DMS 273 (cell line): ENCODE measurements at regions not wholly inside any gene's neighbourhood (a gene's known extent, or its start where the extent isn't known, plus 50 kb on each side); places are given as distances from the start of the nearest gene placed in this dataset.

Source experiments
- DNase-seq: peaks from one replicate; lab custom pipeline; 2025; ENCODE audit not compliant: unreplicated experiment; lab: John Stamatoyannopoulos, UW

- no peak for DNase-seq
Observed at GRCh38 chr18:77439888-77440287, 190.2 kb downstream of the GALR1 start.

DNA sequence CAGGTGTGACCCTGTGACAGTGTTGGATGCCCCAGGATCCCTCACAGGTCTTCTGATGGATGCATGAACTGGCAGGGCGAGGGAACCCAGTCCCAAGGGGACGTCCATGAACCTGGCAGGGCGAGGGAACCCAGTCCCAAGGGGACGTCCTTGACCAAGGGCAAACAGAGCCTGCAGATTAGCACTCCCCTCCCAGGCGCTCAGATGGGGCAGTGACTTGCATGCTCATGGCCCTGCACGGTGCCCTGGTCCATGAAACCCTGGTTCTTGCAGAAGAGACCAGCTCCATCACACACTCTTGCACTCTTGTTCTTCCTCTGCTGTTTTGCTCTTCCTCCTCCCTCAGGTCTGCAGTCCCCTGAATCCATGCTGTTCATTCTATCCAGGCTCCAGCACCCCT is 192.7 kb downstream of the GALR1 start:
- DNase-seq: no peak

- no peak for DNase-seq
Observed at GRCh38 chr18:77444385-77444784, 194.7 kb downstream of the GALR1 start.

GRCh38 chr18:77448046-77448445 is 198.4 kb downstream of the GALR1 start:
- DNase-seq: no peak

GRCh38 chr18:77455004-77455403 is 205.4 kb downstream of the GALR1 start:
- no peak for DNase-seq

DNA sequence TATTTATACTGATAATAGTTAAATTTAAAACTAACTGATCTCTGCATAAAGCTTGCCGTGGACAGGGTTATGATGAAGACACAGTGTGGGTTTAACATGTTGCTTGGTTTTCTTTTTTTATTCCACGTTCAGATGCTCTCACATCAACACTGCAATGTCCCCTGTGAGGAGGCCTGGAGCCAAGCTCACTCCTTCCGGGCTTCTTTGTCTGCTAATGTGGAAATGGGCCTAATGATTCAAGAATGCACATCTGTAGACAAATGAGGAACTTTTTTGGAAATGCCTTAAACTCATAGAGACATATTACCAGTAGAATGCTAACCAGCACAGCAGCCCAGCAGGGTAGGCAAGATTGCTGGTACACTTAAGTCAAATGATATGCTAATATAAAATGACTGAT is 208.0 kb downstream of the GALR1 start:
- DNase-seq: no peak

DNA sequence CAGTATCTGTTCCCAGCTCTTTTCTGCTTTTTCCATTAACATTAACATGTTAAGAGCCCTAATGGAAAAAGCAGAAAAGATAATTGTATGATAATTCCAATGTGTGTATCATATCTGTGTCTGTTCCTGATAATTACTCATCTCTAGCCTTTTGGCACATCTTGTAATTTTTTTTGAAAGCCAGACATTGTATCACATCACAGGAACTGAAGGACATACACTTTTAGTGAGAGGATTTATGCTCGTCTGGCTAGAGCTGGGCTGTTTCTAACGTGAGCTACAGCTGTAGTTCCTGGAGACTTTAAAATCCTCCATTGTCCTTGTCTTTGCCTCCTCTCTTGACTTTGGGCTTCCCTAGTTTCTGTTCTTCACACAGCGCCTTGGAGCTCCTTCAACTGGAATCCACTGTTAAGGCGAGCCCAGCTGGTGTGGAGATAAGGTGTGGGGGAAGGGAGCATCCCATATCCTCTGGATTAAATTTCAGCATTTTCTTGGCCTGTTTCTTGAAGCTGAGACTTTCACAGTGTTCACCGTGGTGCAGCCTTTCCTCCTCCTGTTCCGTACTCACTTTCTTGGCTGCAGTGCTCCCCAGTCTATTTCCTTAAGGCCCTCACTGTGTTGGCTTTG is 211.5 kb downstream of the GALR1 start:
- peak; percentile 16 for DNase-seq

DNA sequence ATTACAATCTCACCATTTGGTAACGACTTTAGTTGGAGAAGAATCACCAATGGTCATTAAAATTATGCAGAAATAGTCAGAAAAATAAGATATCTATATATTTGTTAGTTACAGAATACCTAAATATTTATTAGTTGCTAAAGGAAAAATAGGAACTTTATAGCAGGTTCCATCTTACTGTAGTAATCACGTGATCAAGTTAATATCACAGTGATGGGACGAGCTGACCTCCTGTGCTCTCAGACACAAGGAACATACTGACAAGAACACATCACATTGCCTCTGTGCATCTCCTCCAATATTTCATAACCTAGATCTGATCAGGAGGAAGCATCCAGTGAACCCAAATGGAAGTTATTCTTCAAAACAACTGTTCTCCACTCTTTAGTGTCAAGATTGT is 215.3 kb downstream of the GALR1 start:
- DNase-seq: no peak

DNA sequence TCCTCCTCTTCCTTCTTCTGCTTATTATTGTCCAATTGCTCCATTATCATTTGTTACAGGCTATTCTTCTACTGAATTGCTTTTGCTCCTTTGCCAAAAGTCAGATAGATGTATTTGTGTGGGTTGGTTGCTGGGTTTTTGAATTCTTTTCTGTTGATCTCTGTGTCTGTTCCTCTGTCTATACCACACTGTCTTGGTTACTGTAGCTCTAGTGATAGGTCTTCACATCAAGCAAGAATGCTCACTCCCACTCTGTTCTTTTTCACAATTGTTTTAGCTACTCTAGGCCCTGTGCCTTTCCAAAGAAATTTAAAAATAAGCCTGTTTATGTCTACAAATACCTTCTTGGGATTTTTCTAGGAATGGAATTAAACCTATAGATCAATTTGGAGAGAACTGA is 217.2 kb downstream of the GALR1 start:
- no peak for DNase-seq

GRCh38 chr18:77469131-77469530 is 219.5 kb downstream of the GALR1 start:
- no peak for DNase-seq

DNA sequence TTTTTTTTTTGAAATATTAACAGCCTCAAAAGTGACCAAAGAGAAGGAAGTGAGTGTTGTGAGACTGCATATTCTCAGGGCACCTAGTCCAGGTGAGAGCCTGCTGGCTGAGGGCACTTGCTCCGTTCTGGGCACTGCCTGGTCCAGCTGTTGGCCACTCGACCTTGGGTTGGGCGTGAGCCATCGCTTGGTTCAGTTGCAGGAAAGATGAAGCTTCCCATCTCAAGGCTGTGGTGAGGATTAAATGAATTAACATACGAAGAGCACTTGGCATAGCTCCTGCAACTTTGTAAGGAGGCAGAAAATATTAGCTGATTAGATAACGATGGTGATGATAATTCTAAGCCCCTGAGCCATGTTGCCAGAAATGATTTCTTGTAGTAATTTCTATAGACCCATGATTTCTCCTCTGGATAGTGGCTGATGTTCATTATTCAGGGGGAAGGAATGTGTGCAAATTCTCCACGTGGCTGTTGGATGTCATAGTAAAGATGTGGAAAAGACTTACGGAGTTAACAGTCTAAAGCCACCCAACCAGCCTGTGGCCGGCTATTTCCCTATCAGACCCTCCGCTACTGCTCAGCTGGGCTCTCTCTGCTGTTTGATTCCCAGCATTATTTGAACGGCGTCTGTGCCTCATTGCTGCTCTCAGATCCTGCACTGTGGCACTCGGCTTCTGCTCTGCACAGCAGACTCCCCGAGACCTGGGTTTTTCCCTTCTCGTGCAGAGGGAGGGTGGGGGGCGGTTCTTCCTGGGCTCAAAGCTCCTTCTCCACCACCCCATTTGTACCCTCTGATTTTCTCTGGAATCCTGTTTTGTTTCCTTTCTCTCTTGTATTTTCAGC is 221.1 kb downstream of the GALR1 start:
- no peak for DNase-seq

GRCh38 chr18:77472509-77472908 is 222.9 kb downstream of the GALR1 start:
- no peak for DNase-seq

DNA sequence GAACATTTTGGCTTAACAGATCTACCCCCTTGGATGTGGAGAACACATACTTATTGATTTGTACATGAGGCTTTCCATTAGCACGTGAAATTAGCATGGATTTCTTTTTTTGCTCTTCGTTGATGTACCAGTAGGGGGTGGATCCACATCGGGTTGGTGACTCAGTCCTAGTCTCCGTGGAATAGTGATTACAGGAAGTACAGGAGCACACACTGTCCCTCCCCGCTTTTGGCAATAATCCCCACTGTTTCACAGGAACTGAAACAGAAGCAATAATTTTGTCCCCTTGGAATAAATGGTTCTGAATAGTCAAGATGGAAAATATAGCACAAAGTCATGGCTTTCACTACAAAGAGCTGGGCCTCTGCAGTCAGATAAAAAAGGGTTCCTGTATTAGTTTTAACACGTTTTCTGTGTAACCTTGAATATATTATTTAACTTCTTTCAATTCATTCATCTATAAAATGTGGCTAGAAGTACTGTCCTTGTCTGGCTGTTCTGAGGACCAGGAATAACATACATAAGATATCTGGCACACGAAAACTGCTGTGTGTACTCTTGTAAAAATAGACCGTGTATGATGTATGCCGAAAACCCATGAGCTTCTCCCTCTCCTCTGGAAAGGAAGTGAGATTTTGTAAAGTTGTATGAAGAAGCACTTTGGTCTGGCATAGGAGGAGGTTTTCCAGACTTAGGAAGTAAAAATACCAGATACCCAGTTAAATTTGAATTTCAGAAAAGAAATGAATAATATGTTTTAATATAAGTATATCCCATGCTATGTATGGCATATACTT is 229.2 kb downstream of the GALR1 start:
- DNase-seq: peak; percentile 30

- no peak for DNase-seq
Observed at GRCh38 chr18:77481541-77481940, 231.9 kb downstream of the GALR1 start.

GRCh38 chr18:77482190-77483085 is 232.8 kb downstream of the GALR1 start:
- DNase-seq: no peak

GRCh38 chr18:77486985-77487384 is 237.3 kb downstream of the GALR1 start:
- no peak for DNase-seq

- DNase-seq: peak; percentile 10
Observed at GRCh38 chr18:77487951-77488740, 238.5 kb downstream of the GALR1 start.

GRCh38 chr18:77495079-77495478 is 245.4 kb downstream of the GALR1 start:
- DNase-seq: no peak

DNA sequence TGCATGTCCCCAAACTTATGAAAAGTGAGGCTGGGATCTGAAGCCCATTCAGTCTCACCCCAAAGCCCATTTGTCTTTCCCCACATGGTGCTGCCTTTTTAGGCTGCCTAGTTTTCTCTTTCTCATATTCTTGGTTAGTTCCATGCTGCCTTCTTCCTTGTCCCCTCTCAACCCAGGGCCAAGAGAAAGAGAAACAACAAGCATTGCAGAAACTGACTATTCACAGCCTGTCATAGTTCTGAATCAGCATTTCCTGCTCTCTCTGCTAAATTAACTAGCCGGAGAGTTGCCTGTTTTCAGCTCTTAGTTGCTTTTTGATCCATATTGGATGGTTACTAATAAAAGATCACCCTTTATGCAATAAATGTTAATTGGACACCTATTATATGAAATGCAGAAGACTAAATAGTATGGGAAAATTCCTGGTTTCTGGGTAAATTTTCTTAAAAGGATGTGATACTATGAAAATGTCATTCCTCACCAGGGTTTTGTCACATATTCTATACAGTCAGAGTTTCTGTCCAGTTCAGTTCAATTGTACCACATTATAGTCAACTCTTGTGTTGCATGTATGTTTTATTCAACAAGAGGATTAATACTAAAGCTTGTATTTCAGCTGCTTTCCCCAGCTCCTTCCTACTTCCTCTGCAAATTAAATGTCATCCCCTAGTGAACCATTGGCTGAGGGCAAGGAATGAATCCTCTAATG is 246.5 kb downstream of the GALR1 start:
- DNase-seq: no peak
